GM12878 (cell line): ENCODE measurements at regions not wholly inside any gene's neighbourhood (a gene's known extent, or its start where the extent isn't known, plus 50 kb on each side); places are given as distances from the start of the nearest gene placed in this dataset.

Source experiments
- ATAC-seq: fragments of 200-7000 bp; cut with Tn5 transposase; 3 replicates; pipeline ENCODE4 v1.9.1; 2020; ENCODE audit warnings: mild to moderate bottlenecking, moderate library complexity
- BruUV-seq: library from RNA; stranded (reverse); fragments of 400-500 nt; replicated peaks from 2 replicates; lab custom pipeline; 2021; lab: Mats Ljungman, UMichigan
- CTCF ChIA-PET: fragments of 300-600 bp; sonication (Branson Sonifier 250); formaldehyde crosslinking; extraction: SDS; loops from one replicate; lab custom pipeline; 2021; ENCODE audit warnings: inconsistent platforms; lab: Yijun Ruan, JAX
- POLR2A ChIA-PET: fragments of 350-600 bp; formaldehyde crosslinking; extraction: SDS; loops from one replicate; lab custom pipeline; 2021; ENCODE audit warnings: inconsistent platforms; lab: Charles Lee
- RAD21 ChIA-PET: fragments of 300-600 bp; sonication (Branson Sonifier 250); formaldehyde crosslinking; loops from one replicate; lab custom pipeline; 2023; ENCODE audit warnings: antibody characterized with exemption; ENCODE audit not compliant: unreplicated experiment; lab: Charles Lee
- SMC1A ChIA-PET: fragments of 300-600 bp; sonication (Branson Sonifier 250); formaldehyde crosslinking; loops from one replicate; lab custom pipeline; 2023; ENCODE audit not compliant: unreplicated experiment, uncharacterized antibody; lab: Charles Lee
- DNase-seq: peaks from one replicate; pipeline ENCODE4 v3.0.0-alpha.2; 2011; ENCODE audit warnings: low read depth, low spot score
- FAIRE-seq: peaks from 3 replicates; lab custom pipeline; 2011; peaks lifted over from hg19 to GRCh38; lab: Jason Lieb, UNC
- H2AFZ ChIP-seq: 2 replicates; pipeline ENCODE4 v1.6.0; 2011; ENCODE audit warnings: low read depth, low read length, control low read depth; ENCODE audit not compliant: control insufficient read depth
- H3K27ac ChIP-seq: 2 replicates; pipeline ENCODE4 v1.5.1; 2011; ENCODE audit warnings: control low read depth; ENCODE audit not compliant: control insufficient read depth, insufficient read depth
- H3K27me3 ChIP-seq, 2 experiments: replicated peaks in 1 of 2; 2 replicates each; pipeline versions ENCODE4 v1.6.0 to v1.6.1; 2011; ENCODE audit warnings: low read length in 1 of 2; ENCODE audit not compliant: control insufficient read depth in 2 of 2, insufficient read depth in 2 of 2
- H3K36me3 ChIP-seq, 2 experiments: 2 replicates each; pipeline ENCODE4 v1.5.1; 2011; ENCODE audit warnings: low read length in 1 of 2; ENCODE audit not compliant: control insufficient read depth in 2 of 2, insufficient read depth in 2 of 2
- H3K4me1 ChIP-seq: 2 replicates; pipeline ENCODE4 v1.6.1; 2011; ENCODE audit warnings: mild to moderate bottlenecking, low read length, moderate library complexity, mixed read lengths; ENCODE audit not compliant: control insufficient read depth, insufficient read depth
- H3K4me2 ChIP-seq: 2 replicates; pipeline ENCODE4 v1.6.0; 2011; ENCODE audit warnings: control low read depth; ENCODE audit not compliant: control insufficient read depth, insufficient read depth
- H3K4me3 ChIP-seq: fragments of 200-600 bp; sonication (generic); 2 replicates; pipeline ENCODE4 v1.5.1; 2016
- H3K79me2 ChIP-seq: 2 replicates; pipeline ENCODE4 v1.6.0; 2011; ENCODE audit warnings: low read length; ENCODE audit not compliant: control insufficient read depth, insufficient read depth
- H3K9ac ChIP-seq: 2 replicates; pipeline ENCODE4 v1.8.0; 2011; ENCODE audit warnings: low read length, control low read depth, mixed read lengths; ENCODE audit not compliant: control insufficient read depth, insufficient read depth
- H3K9me3 ChIP-seq: replicated peaks from 3 replicates; pipeline ENCODE4 v1.5.1; 2011; ENCODE audit warnings: mild to moderate bottlenecking, low read length; ENCODE audit not compliant: control insufficient read depth, insufficient read depth
- H4K20me1 ChIP-seq: 2 replicates; pipeline ENCODE4 v1.6.0; 2011; ENCODE audit not compliant: control insufficient read depth, insufficient read depth
- CEBPZ ChIP-seq: fragments of 150-350 bp; IDR thresholded peaks from 2 replicates; pipeline ENCODE4 v1.6.1; 2016; ENCODE audit warnings: low read depth, low read length
- CHD2 ChIP-seq: IDR thresholded peaks from 2 replicates; pipeline ENCODE4 v1.6.1; 2011; ENCODE audit warnings: low read depth, low read length, improper control_type of control experiment, borderline replicate concordance
- CHD4 ChIP-seq: fragments of 200-600 bp; sonication (generic); IDR thresholded peaks from 2 replicates; pipeline ENCODE4 v1.6.1; 2016; ENCODE audit warnings: mild to moderate bottlenecking
- CREB1 ChIP-seq: IDR thresholded peaks from 2 replicates; pipeline ENCODE4 v1.6.1; 2012; ENCODE audit warnings: low read depth, mild to moderate bottlenecking, inconsistent platforms
- CTCF ChIP-seq, 3 experiments: IDR thresholded peaks in 2 of 3; conservative IDR thresholded peaks in 1 of 3; 2 replicates each; pipeline ENCODE4 v1.5.1; 2011; ENCODE audit warnings: low read depth in 3 of 3, low read length in 3 of 3, mild to moderate bottlenecking in 3 of 3, control low read depth in 2 of 3, moderate library complexity in 2 of 3, inconsistent platforms in 1 of 3, mixed read lengths in 1 of 3; ENCODE audit not compliant: control insufficient read depth in 2 of 3, insufficient read depth in 1 of 3; ENCODE audit errors: extremely low read depth in 1 of 3
- E2F8 ChIP-seq: fragments of 450-650 bp; IDR thresholded peaks from 2 replicates; pipeline ENCODE4 v1.6.1; 2018; ENCODE audit warnings: mild to moderate bottlenecking, low read depth, moderate library complexity; ENCODE audit not compliant: partially characterized antibody
- EGR1 ChIP-seq, 2 experiments: IDR thresholded peaks; 1 replicate in 1 of 2; 2 replicates in 1 of 2; pipeline ENCODE4 v1.6.1; 2011 to 2012; ENCODE audit warnings: low read depth in 2 of 2, low read length in 2 of 2, borderline replicate concordance in 1 of 2, mild to moderate bottlenecking in 1 of 2, moderate library complexity in 1 of 2
- HCFC1 ChIP-seq: fragments of 150-350 bp; IDR thresholded peaks from 2 replicates; pipeline ENCODE4 v1.6.1; 2014; ENCODE audit warnings: low read length
- NBN ChIP-seq: fragments of 450-650 bp; IDR thresholded peaks from 2 replicates; pipeline ENCODE4 v1.6.1; 2016
- PML ChIP-seq: IDR thresholded peaks from 2 replicates; pipeline ENCODE4 v1.6.1; 2012; ENCODE audit warnings: low read length, inconsistent platforms
- SPI1 ChIP-seq: IDR thresholded peaks from 2 replicates; pipeline ENCODE4 v1.6.1; 2011; ENCODE audit warnings: low read depth, mild to moderate bottlenecking, low read length, moderate library complexity, borderline replicate concordance; ENCODE audit not compliant: insufficient read depth
- SUPT20H ChIP-seq: IDR thresholded peaks from 2 replicates; pipeline ENCODE4 v1.6.1; 2011; ENCODE audit warnings: low read depth, mild to moderate bottlenecking, low read length, moderate library complexity, borderline replicate concordance; ENCODE audit not compliant: control insufficient read depth
- SUZ12 ChIP-seq: fragments of 200-600 bp; sonication (generic); IDR thresholded peaks from one replicate; pipeline ENCODE4 v1.6.1; 2018; ENCODE audit warnings: antibody characterized with exemption, mild to moderate bottlenecking; ENCODE audit not compliant: unreplicated experiment
- WGBS: methylation state at CpG from one replicate; pipeline ENCODE4 v1.1.6; 2016; ENCODE audit warnings: low lambda C conversion rate; ENCODE audit not compliant: insufficient replicate concordance, insufficient coverage; ENCODE audit errors: missing lambda C conversion rate; 5-methylcytosine and 5-hydroxymethylcytosine counted together
- in situ Hi-C: fragments of 300-500 bp; cut with MboI; formaldehyde crosslinking; loops from 9 replicates; pipeline ENCODE4 v1.14.3; 2018; ENCODE audit warnings: mixed read lengths
- intact Hi-C: fragments of 100-400 bp; cut with micrococcal nuclease; formaldehyde crosslinking; loops from one replicate; pipeline ENCODE4 v1.14.2; 2022; ENCODE audit not compliant: unreplicated experiment

- TF ChIP-seq CHD4 = no peak
- no peak for TF ChIP-seq NBN
- no peak for TF ChIP-seq CREB1
- TF ChIP-seq E2F8 = no peak
- TF ChIP-seq, all 136 proteins: peak for 0
These were observed 136.4 kb downstream of the OLFM1 start (continued) for GRCh38 chr9:135223831-135224230.

GRCh38 chr9:135224286-135224877 is 136.9 kb downstream of the OLFM1 start:
- no peaks in the 10 kb centered on the region; the same call in 1 of the 2 replicates for H3K4me1 ChIP-seq
- no peaks in the 10 kb centered on the region for H4K20me1 ChIP-seq
- ChIA-PET RAD21 (no interaction called here), SMC1A (no interaction called here), POLR2A (no interaction called here), CTCF (no interaction called here)
- no peaks in the 10 kb centered on the region for H3K79me2 ChIP-seq
- intact Hi-C loops (no loop called here), in situ Hi-C loops (no loop called here)
- BruUV-seq = no TSS peak
- peaks cover 1% of the 10 kb centered on the region; the same call in 1 of the 3 replicates for H3K9me3 ChIP-seq
- H3K4me3 ChIP-seq = no peak overlapping the region
- ATAC-seq (no peak), DNase-seq (no peak), FAIRE-seq (no peak)
- H3K27ac ChIP-seq = no peak overlapping the region
- no peaks in the 10 kb centered on the region for H3K27me3 ChIP-seq
- no peak overlapping the region for H3K9ac ChIP-seq
- H2AFZ ChIP-seq = no peak overlapping the region
- H3K4me2 ChIP-seq = no peak overlapping the region
- H3K36me3 ChIP-seq = no peaks in the 10 kb centered on the region
- 18% methylated on average over 12 of the region's 12 CpGs for WGBS
- TF ChIP-seq CTCF (IDR thresholded peaks at IDR 0.05 in 2 of 3, conservative IDR thresholded peaks at IDR 0.05 in 1 of 3; ENCODE audit: control insufficient read depth in 2 of 3, extremely low read depth in 1 of 3, insufficient read depth in 1 of 3, low read depth in 3 of 3, low read length in 3 of 3) (no peak), EGR1 (IDR thresholded peaks at IDR 0.05; ENCODE audit: borderline replicate concordance in 1 of 2, low read depth in 2 of 2, low read length in 2 of 2) (no peak), HCFC1 (no peak), PML (no peak), SUPT20H (no peak), CHD2 (no peak), SPI1 (no peak), SUZ12 (no peak), CEBPZ (no peak)
